Daoy (cell line): ENCODE measurements at regions not wholly inside any gene's neighbourhood (a gene's known extent, or its start where the extent isn't known, plus 50 kb on each side); places are given as distances from the start of the nearest gene placed in this dataset.
"Not testable (repeated sequence)": the region's sequence is repeated elsewhere in the genome, so short reads cannot be mapped to it uniquely, and the experiment has no call there.

Experiments used
- DNase-seq: peaks from one replicate; pipeline ENCODE4 v3.0.0-alpha.2; 2015; ENCODE audit warnings: low read depth

GRCh38 chr12:116687888-116688287 is 50.0 kb downstream of the SPRING1 start:
- DNase-seq: peak; percentile 54

GRCh38 chr12:116684891-116685290 is 53.0 kb downstream of the SPRING1 start:
- DNase-seq: no peak

- DNase-seq: no peak
Observed at GRCh38 chr12:116677202-116677661, 60.6 kb downstream of the SPRING1 start.

- DNase-seq: no peak
Observed at GRCh38 chr12:116675339-116676107, 62.3 kb downstream of the SPRING1 start.

- no peak for DNase-seq
Observed at GRCh38 chr12:116674643-116675183, 63.2 kb downstream of the SPRING1 start.

- no peak for DNase-seq
Observed at GRCh38 chr12:116673681-116674111, 64.2 kb downstream of the SPRING1 start.

GRCh38 chr12:116672842-116673516 is 64.9 kb downstream of the SPRING1 start:
- DNase-seq: no peak

GRCh38 chr12:116672010-116672409 is 65.9 kb downstream of the SPRING1 start:
- DNase-seq: no peak

- no peak for DNase-seq
Observed at GRCh38 chr12:116670859-116671258, 67.0 kb downstream of the SPRING1 start.

- DNase-seq: no peak
Observed at GRCh38 chr12:116667752-116668151, 70.1 kb downstream of the SPRING1 start.

GRCh38 chr12:116666829-116667228 is 71.0 kb downstream of the SPRING1 start:
- not testable (repeated sequence) for DNase-seq

GRCh38 chr12:116666305-116666673 is 71.6 kb downstream of the SPRING1 start:
- no peak for DNase-seq

GRCh38 chr12:116665666-116666304 is 72.1 kb downstream of the SPRING1 start:
- no peak for DNase-seq

- DNase-seq: no peak
Observed at GRCh38 chr12:116664085-116664484, 73.8 kb downstream of the SPRING1 start.

- no peak for DNase-seq
Observed at GRCh38 chr12:116662612-116663144, 75.2 kb downstream of the SPRING1 start.

- no peak for DNase-seq
Observed at GRCh38 chr12:116661341-116661740, 76.5 kb downstream of the SPRING1 start.

- not testable (repeated sequence) for DNase-seq
Observed at GRCh38 chr12:116660740-116661139, 77.1 kb downstream of the SPRING1 start.

- DNase-seq: peak; percentile 59
Observed at GRCh38 chr12:116659771-116660481, 77.9 kb downstream of the SPRING1 start.

GRCh38 chr12:116657921-116658495 is 79.9 kb downstream of the SPRING1 start:
- DNase-seq: no peak

GRCh38 chr12:116656306-116656705 is 81.6 kb downstream of the SPRING1 start:
- no peak for DNase-seq

GRCh38 chr12:116654226-116654743 is 83.6 kb downstream of the SPRING1 start:
- no peak for DNase-seq
